ENCODE measurements at regions not wholly inside any gene's neighbourhood (a gene's known extent, or its start where the extent isn't known, plus 50 kb on each side); places are given as distances from the start of the nearest gene placed in this dataset.
A peak's percentile ranks its signal among the peaks of the same experiment; 100 is the strongest.

DNA sequence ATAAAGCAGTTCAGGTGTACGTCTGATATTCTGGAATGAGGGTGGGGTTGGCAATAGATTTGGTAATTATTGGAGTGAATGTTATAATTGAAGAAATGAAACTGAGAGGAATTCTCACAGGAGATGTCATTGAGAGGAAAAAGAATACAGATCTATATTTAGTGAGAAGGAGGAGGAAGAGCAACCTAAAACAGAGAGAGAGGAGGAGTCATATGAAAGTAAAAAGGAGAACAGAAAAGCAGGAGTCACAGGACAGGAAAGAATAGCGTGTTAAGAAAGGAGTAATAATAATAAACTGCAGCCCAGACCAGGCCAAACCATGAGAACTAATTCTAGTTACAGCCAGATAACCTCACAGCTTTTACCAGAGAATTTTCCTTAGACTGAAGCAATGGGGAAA is 62.7 kb upstream of the MROH9 start:
- Histone ChIP-seq H3K23ac (ENCODE audit: low read length in 2 of 2) (no peak overlapping the region), H2BK5ac (ENCODE audit: low read depth, low read length, poor library complexity, severe bottlenecking) (no peak overlapping the region), H2BK15ac (ENCODE audit: low read depth, poor library complexity, severe bottlenecking) (no peak overlapping the region), H3K79me1 (replicated peaks; ENCODE audit: low read length, poor library complexity, severe bottlenecking) (no peaks in the 10 kb centered on the region), H3K18ac (ENCODE audit: low read depth in 1 of 2, low read length in 2 of 2) (no peak overlapping the region), H3K4ac (ENCODE audit: low read depth in 1 of 2, low read length in 2 of 2) (no peak overlapping the region), H4K91ac (ENCODE audit: low read length) (no peak overlapping the region), H2BK12ac (ENCODE audit: low read length in 2 of 2) (no peak overlapping the region), H3K4me3 (ENCODE audit: insufficient read depth in 1 of 2, low read depth in 1 of 2, low read length in 2 of 2) (no peak overlapping the region), H2AK5ac (ENCODE audit: low read length, severe bottlenecking) (no peak overlapping the region), H3K9me3 (ENCODE audit: control insufficient read depth, low read length) (no peaks in the 10 kb centered on the region), H4K8ac (ENCODE audit: low read length) (no peak overlapping the region), H3K36me3 (ENCODE audit: control insufficient read depth in 1 of 2, insufficient read depth in 2 of 2, low read depth in 1 of 2, low read length in 2 of 2) (no peaks in the 10 kb centered on the region), H2AFZ (ENCODE audit: low read depth, low read length) (no peak overlapping the region), H3K4me2 (ENCODE audit: low read length, poor library complexity, severe bottlenecking) (no peak overlapping the region), H3K27me3 (ENCODE audit: control insufficient read depth in 1 of 2, insufficient read depth in 1 of 2, low read length in 2 of 2) (no peaks in the 10 kb centered on the region), H2BK120ac (ENCODE audit: low read depth, low read length) (no peak overlapping the region), H3K9ac (ENCODE audit: low read length) (no peak overlapping the region), H3K14ac (ENCODE audit: low read length in 2 of 2) (no peak overlapping the region), H3K27ac (ENCODE audit: low read length, poor library complexity, severe bottlenecking) (no peak overlapping the region), H3K4me1 (ENCODE audit: control insufficient read depth, insufficient read depth, low read depth, low read length) (no peaks in the 10 kb centered on the region)
- WGBS = 89% methylated on average over 1 of the region's 2 CpGs
- no peak for DNase-seq

DNA sequence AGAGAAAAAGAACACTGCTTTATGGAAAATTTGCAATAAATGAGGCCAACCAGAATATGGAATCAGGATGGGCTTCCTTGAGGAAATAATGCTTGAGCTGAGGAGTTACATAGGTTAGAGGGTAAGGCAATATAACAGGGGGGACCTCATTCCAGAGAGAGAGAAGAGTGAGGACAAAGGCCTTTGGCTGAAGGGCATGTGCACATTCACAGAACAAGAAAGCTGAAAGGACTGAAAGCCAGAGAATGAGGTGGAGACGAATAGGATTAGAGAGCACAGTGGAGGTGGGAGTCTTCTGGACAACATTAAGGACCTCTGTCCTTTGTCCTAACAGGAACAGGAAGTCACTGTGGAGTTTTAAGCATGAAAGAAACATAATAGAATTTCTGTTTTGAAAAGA is 60.7 kb upstream of the MROH9 start:
- H4K8ac ChIP-seq (ENCODE audit: low read length) = no peak overlapping the region
- no peak overlapping the region for H2AK5ac ChIP-seq (ENCODE audit: low read length, severe bottlenecking)
- no peak overlapping the region for H3K9ac ChIP-seq (ENCODE audit: low read length)
- 64% methylated on average over 1 of the region's 1 CpG for WGBS
- H3K23ac ChIP-seq (ENCODE audit: low read length in 2 of 2) = no peak overlapping the region
- no peaks in the 10 kb centered on the region for H3K9me3 ChIP-seq (ENCODE audit: control insufficient read depth, low read length)
- H3K27me3 ChIP-seq (ENCODE audit: control insufficient read depth in 1 of 2, insufficient read depth in 1 of 2, low read length in 2 of 2) = no peaks in the 10 kb centered on the region
- H3K4me3 ChIP-seq (ENCODE audit: insufficient read depth in 1 of 2, low read depth in 1 of 2, low read length in 2 of 2) = no peak overlapping the region
- H3K79me1 ChIP-seq (replicated peaks; ENCODE audit: low read length, poor library complexity, severe bottlenecking) = no peaks in the 10 kb centered on the region
- H4K91ac ChIP-seq (ENCODE audit: low read length) = no peak overlapping the region
- no peak overlapping the region for H3K4me2 ChIP-seq (ENCODE audit: low read length, poor library complexity, severe bottlenecking)
- no peak overlapping the region for H2BK120ac ChIP-seq (ENCODE audit: low read depth, low read length)
- no peaks in the 10 kb centered on the region for H3K36me3 ChIP-seq (ENCODE audit: control insufficient read depth in 1 of 2, insufficient read depth in 2 of 2, low read depth in 1 of 2, low read length in 2 of 2)
- H2BK12ac ChIP-seq (ENCODE audit: low read length in 2 of 2) = no peak overlapping the region
- no peak overlapping the region for H3K4ac ChIP-seq (ENCODE audit: low read depth in 1 of 2, low read length in 2 of 2)
- peak overlapping the region in 1 of 2 experiments; percentile 28 for H3K14ac ChIP-seq (ENCODE audit: low read length in 2 of 2)
- no peak overlapping the region for H2BK5ac ChIP-seq (ENCODE audit: low read depth, low read length, poor library complexity, severe bottlenecking)
- no peak overlapping the region for H3K27ac ChIP-seq (ENCODE audit: low read length, poor library complexity, severe bottlenecking)
- no peak overlapping the region for H2AFZ ChIP-seq (ENCODE audit: low read depth, low read length)
- H3K18ac ChIP-seq (ENCODE audit: low read depth in 1 of 2, low read length in 2 of 2) = no peak overlapping the region
- H3K4me1 ChIP-seq (ENCODE audit: control insufficient read depth, insufficient read depth, low read depth, low read length) = no peaks in the 10 kb centered on the region
- no peak for DNase-seq
- no peak overlapping the region for H2BK15ac ChIP-seq (ENCODE audit: low read depth, poor library complexity, severe bottlenecking)

DNA sequence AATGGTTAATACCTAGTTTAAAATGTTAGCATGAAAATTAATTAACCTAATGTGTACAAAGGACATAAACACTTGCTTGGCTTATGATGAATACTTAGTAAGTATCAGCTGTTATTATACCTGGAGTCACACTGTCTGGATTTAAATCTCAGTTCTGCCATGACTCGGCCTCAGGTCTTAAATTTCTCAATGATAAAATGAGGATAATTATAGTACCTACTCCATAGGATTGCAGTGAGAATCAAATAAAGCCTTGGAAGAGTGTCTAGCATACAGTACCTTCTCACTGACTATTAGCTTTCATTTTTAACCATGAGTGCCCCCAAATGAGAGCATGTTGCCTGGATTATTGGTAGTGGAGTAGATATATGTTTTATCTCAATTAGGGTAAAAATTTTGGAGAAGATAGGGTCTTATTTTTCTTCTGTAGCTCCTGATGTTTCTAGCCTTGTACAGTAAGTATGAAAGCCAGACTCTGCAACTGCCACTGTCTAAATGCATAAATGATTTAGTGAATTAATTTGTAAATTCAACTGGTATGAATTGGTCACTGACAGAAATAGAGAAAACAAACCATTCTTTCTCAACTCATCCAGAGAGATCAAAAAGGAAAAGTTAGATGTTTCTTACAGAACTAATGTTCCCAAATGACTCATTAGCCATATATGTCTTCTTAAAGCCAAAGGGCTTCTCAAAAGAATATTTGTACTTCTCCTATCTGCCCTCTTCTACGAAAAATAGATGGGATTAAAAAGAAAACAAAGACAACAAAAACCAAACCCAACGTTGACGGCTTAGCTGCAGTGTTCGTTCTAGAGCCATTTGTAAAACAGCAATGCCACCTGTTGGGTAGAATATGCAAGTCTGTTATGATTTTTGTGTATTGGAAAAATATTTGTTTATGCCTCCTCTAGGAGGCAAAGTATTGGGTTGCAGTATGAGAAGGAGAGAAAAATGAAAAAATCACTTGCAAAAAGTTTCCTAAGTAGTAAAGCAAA is 53.8 kb upstream of the MROH9 start:
- no peak overlapping the region for H3K23ac ChIP-seq (ENCODE audit: low read length in 2 of 2)
- H3K4me3 ChIP-seq (ENCODE audit: insufficient read depth in 1 of 2, low read depth in 1 of 2, low read length in 2 of 2) = peak overlapping the region in 1 of 2 experiments; percentile 64
- H3K79me1 ChIP-seq (replicated peaks; ENCODE audit: low read length, poor library complexity, severe bottlenecking) = no peaks in the 10 kb centered on the region
- H3K14ac ChIP-seq (ENCODE audit: low read length in 2 of 2) = no peak overlapping the region
- H3K4ac ChIP-seq (ENCODE audit: low read depth in 1 of 2, low read length in 2 of 2) = no peak overlapping the region
- DNase-seq = peak; percentile 22
- no peaks in the 10 kb centered on the region for H3K36me3 ChIP-seq (ENCODE audit: control insufficient read depth in 1 of 2, insufficient read depth in 2 of 2, low read depth in 1 of 2, low read length in 2 of 2)
- H4K91ac ChIP-seq (ENCODE audit: low read length) = no peak overlapping the region
- H3K9ac ChIP-seq (ENCODE audit: low read length) = peak overlapping the region; percentile 85
- no peak overlapping the region for H2AK5ac ChIP-seq (ENCODE audit: low read length, severe bottlenecking)
- no peak overlapping the region for H3K27ac ChIP-seq (ENCODE audit: low read length, poor library complexity, severe bottlenecking)
- H3K4me2 ChIP-seq (ENCODE audit: low read length, poor library complexity, severe bottlenecking) = no peak overlapping the region
- no peaks in the 10 kb centered on the region for H3K4me1 ChIP-seq (ENCODE audit: control insufficient read depth, insufficient read depth, low read depth, low read length)
- H2BK15ac ChIP-seq (ENCODE audit: low read depth, poor library complexity, severe bottlenecking) = no peak overlapping the region
- H3K9me3 ChIP-seq (ENCODE audit: control insufficient read depth, low read length) = no peaks in the 10 kb centered on the region
- H3K27me3 ChIP-seq (ENCODE audit: control insufficient read depth in 1 of 2, insufficient read depth in 1 of 2, low read length in 2 of 2) = no peaks in the 10 kb centered on the region
- H2BK5ac ChIP-seq (ENCODE audit: low read depth, low read length, poor library complexity, severe bottlenecking) = no peak overlapping the region
- WGBS = 56% methylated on average over 5 of the region's 5 CpGs
- no peak overlapping the region for H2AFZ ChIP-seq (ENCODE audit: low read depth, low read length)
- H3K18ac ChIP-seq (ENCODE audit: low read depth in 1 of 2, low read length in 2 of 2) = no peak overlapping the region
- no peak overlapping the region for H2BK120ac ChIP-seq (ENCODE audit: low read depth, low read length)
- no peak overlapping the region for H4K8ac ChIP-seq (ENCODE audit: low read length)
- H2BK12ac ChIP-seq (ENCODE audit: low read length in 2 of 2) = no peak overlapping the region

All from mesenchymal stem cell (in vitro differentiated cells and primary cell).